CD14-positive monocyte (primary cell): ENCODE measurements at regions not wholly inside any gene's neighbourhood (a gene's known extent, or its start where the extent isn't known, plus 50 kb on each side); places are given as distances from the start of the nearest gene placed in this dataset.

Experiments used
- DNase-seq, 3 donors: peaks; one replicate each; pipeline ENCODE4 v3.0.0-alpha.2; 2011 to 2022
- H2AFZ ChIP-seq: 2 replicates; pipeline ENCODE4 v1.6.0; 2012; ENCODE audit warnings: mild to moderate bottlenecking, low read depth, low read length, inconsistent platforms; ENCODE audit not compliant: insufficient read depth, poor library complexity, severe bottlenecking
- H3K27ac ChIP-seq, 2 donors: 1 replicate in 1 of 2; 2 replicates in 1 of 2; pipeline ENCODE4 v1.5.1; 2012 to 2013; ENCODE audit warnings: low read length in 2 of 2, control low read depth in 1 of 2, inconsistent platforms in 1 of 2, low read depth in 1 of 2, mild to moderate bottlenecking in 1 of 2
- H3K27me3 ChIP-seq, 2 donors: one replicate each; pipeline versions ENCODE4 v1.6.0 to v1.6.1; 2011 to 2013; ENCODE audit warnings: low read length in 2 of 2; ENCODE audit not compliant: control insufficient read depth in 2 of 2, insufficient read depth in 2 of 2
- H3K36me3 ChIP-seq, 2 donors: replicated peaks in 1 of 2; 1 replicate in 1 of 2; 2 replicates in 1 of 2; pipeline versions ENCODE4 v1.5.1 to v1.6.1; 2012 to 2013; ENCODE audit warnings: low read length in 2 of 2, control low read depth in 1 of 2, inconsistent platforms in 1 of 2, mild to moderate bottlenecking in 1 of 2; ENCODE audit not compliant: insufficient read depth in 2 of 2, control insufficient read depth in 1 of 2
- H3K4me1 ChIP-seq, 2 donors: 1 replicate in 1 of 2; 2 replicates in 1 of 2; pipeline versions ENCODE4 v1.5.1 to v1.6.1; 2012 to 2013; ENCODE audit warnings: low read length in 2 of 2, control low read depth in 1 of 2, inconsistent platforms in 1 of 2, mild to moderate bottlenecking in 1 of 2, moderate library complexity in 1 of 2; ENCODE audit not compliant: insufficient read depth in 2 of 2, control insufficient read depth in 1 of 2
- H3K4me2 ChIP-seq: replicated peaks from 2 replicates; pipeline ENCODE3; 2012; ENCODE audit warnings: low read length, moderate library complexity, mild to moderate bottlenecking; ENCODE audit not compliant: poor library complexity, severe bottlenecking; ENCODE audit errors: extremely low read depth
- H3K4me3 ChIP-seq, 3 experiments: fragments of 200-600 bp in 1 of 3; sonication (generic) in 1 of 3; replicated peaks in 1 of 3; 1 replicate in 2 of 3; 2 replicates in 1 of 3; pipeline ENCODE4 v1.5.1; 2011 to 2013; ENCODE audit warnings: low read length in 3 of 3, mild to moderate bottlenecking in 3 of 3, control low read depth in 2 of 3, low read depth in 2 of 3, inconsistent platforms in 1 of 3, moderate library complexity in 1 of 3
- H3K79me2 ChIP-seq: 2 replicates; pipeline ENCODE4 v1.6.0; 2012; ENCODE audit warnings: mild to moderate bottlenecking, control low read depth, inconsistent platforms, low read length, moderate library complexity; ENCODE audit not compliant: insufficient read depth
- H3K9ac ChIP-seq: 2 replicates; pipeline ENCODE4 v1.6.0; 2017; ENCODE audit warnings: low read length, mild to moderate bottlenecking; ENCODE audit not compliant: insufficient read depth, poor library complexity, severe bottlenecking
- H3K9me3 ChIP-seq, 2 donors: replicated peaks in 1 of 2; 1 replicate in 1 of 2; 2 replicates in 1 of 2; pipeline versions ENCODE4 v1.5.1 to v1.6.1; 2012 to 2013; ENCODE audit warnings: low read length in 2 of 2, control low read depth in 1 of 2; ENCODE audit not compliant: control insufficient read depth in 1 of 2, insufficient read depth in 1 of 2
- H4K20me1 ChIP-seq: 2 replicates; pipeline ENCODE4 v1.6.0; 2012; ENCODE audit warnings: mild to moderate bottlenecking, low read length, control low read depth, moderate library complexity; ENCODE audit not compliant: insufficient read depth
- H3K27ac Mint-ChIP-seq, 7 donors: one replicate each; pipeline ENCODE4 v1.8.0; 2020; ENCODE audit warnings: mild to moderate bottlenecking in 7 of 7, mixed read lengths in 7 of 7, moderate library complexity in 6 of 7, inconsistent platforms in 2 of 7
- H3K27me3 Mint-ChIP-seq, 3 donors: one replicate each; pipeline ENCODE4 v1.8.0; 2021 to 2022; ENCODE audit warnings: low read depth in 3 of 3, mild to moderate bottlenecking in 3 of 3, mixed read lengths in 3 of 3, moderate library complexity in 3 of 3, inconsistent platforms in 1 of 3
- H3K36me3 Mint-ChIP-seq, 2 donors: one replicate each; pipeline ENCODE4 v1.8.0; 2020; ENCODE audit warnings: mixed read lengths in 2 of 2, inconsistent platforms in 1 of 2, mild to moderate bottlenecking in 1 of 2
- H3K4me1 Mint-ChIP-seq: one replicate; pipeline ENCODE4 v1.8.0; 2020; ENCODE audit warnings: mild to moderate bottlenecking, mixed read lengths
- H3K4me3 Mint-ChIP-seq, 2 donors: one replicate each; pipeline ENCODE4 v1.8.0; 2020; ENCODE audit warnings: mild to moderate bottlenecking in 2 of 2, mixed read lengths in 2 of 2, moderate library complexity in 1 of 2
- H3K9me3 Mint-ChIP-seq, 7 donors: one replicate each; pipeline ENCODE4 v1.8.0; 2020 to 2022; ENCODE audit warnings: mixed read lengths in 7 of 7, mild to moderate bottlenecking in 6 of 7, moderate library complexity in 6 of 7, inconsistent platforms in 2 of 7
- CTCF ChIP-seq: fragments of 200-600 bp; IDR thresholded peaks from one replicate; pipeline ENCODE4 v1.8.0; 2022; ENCODE audit warnings: antibody characterized with exemption, mild to moderate bottlenecking
- WGBS: methylation state at CpG from one replicate; pipeline ENCODE4 v1.1.5; 2013; ENCODE audit warnings: missing lambda C conversion rate; ENCODE audit not compliant: insufficient coverage; 5-methylcytosine and 5-hydroxymethylcytosine counted together
- intact Hi-C, 2 donors: fragments of 100-400 bp; cut with micrococcal nuclease; formaldehyde crosslinking; loops; one replicate each; pipeline versions ENCODE4 v1.15.0 to v1.15.1; 2023

GRCh38 chr9:18397076-18397475 lies 76.9 kb upstream of the ADAMTSL1 start:
- intact Hi-C loops: no loop called here
- Histone ChIP-seq H3K4me2 (no peak overlapping the region), H3K36me3 (no peaks in the 10 kb centered on the region), H3K4me3 (no peak overlapping the region), H3K79me2 (no peaks in the 10 kb centered on the region), H3K27me3 (no peaks in the 10 kb centered on the region), H3K27ac (no peak overlapping the region), H2AFZ (no peak overlapping the region), H3K9ac (no peak overlapping the region), H3K4me1 (no peaks in the 10 kb centered on the region), H4K20me1 (no peaks in the 10 kb centered on the region), H3K9me3 (no peaks in the 10 kb centered on the region)
- Mint-ChIP-seq H3K4me1 (no peaks in the 10 kb centered on the region), H3K9me3 (no peaks in the 10 kb centered on the region), H3K4me3 (no peak overlapping the region), H3K36me3 (no peaks in the 10 kb centered on the region), H3K27me3 (peaks cover 0 to 2% (median 0%) of the 10 kb centered on the region in 3 donors), H3K27ac (no peak overlapping the region)
- no CpG with 5 or more reads among the region's 2 CpGs for WGBS
- no peak for TF ChIP-seq CTCF
- no peak for DNase-seq

- Mint-ChIP-seq H3K4me1 (no peaks in the 10 kb centered on the region), H3K36me3 (no peaks in the 10 kb centered on the region), H3K27me3 (peaks cover 0 to 2% (median 0%) of the 10 kb centered on the region in 3 donors), H3K4me3 (no peak overlapping the region), H3K27ac (no peak overlapping the region), H3K9me3 (no peaks in the 10 kb centered on the region)
- no peak overlapping the region for H2AFZ ChIP-seq
- WGBS: no CpG with 5 or more reads among the region's 1 CpG
- intact Hi-C loops: no loop called here
- H3K4me1 ChIP-seq: no peaks in the 10 kb centered on the region
- DNase-seq: no peak
- no peaks in the 10 kb centered on the region for H3K79me2 ChIP-seq
- H3K9ac ChIP-seq: no peak overlapping the region
- H3K9me3 ChIP-seq: no peaks in the 10 kb centered on the region
- H3K36me3 ChIP-seq: no peaks in the 10 kb centered on the region
- H3K4me3 ChIP-seq: no peak overlapping the region
- H3K4me2 ChIP-seq: no peak overlapping the region
- no peak overlapping the region for H3K27ac ChIP-seq
- no peaks in the 10 kb centered on the region for H4K20me1 ChIP-seq
- TF ChIP-seq CTCF: no peak
- H3K27me3 ChIP-seq: no peaks in the 10 kb centered on the region
Observed at GRCh38 chr9:18398038-18398437, 75.9 kb upstream of the ADAMTSL1 start.
